Skeletal muscle satellite cell (primary cell): ENCODE measurements at regions not wholly inside any gene's neighbourhood (a gene's known extent, or its start where the extent isn't known, plus 50 kb on each side); places are given as distances from the start of the nearest gene placed in this dataset.
A peak's percentile ranks its signal among the peaks of the same experiment; 100 is the strongest.
"Not testable (repeated sequence)": the region's sequence is repeated elsewhere in the genome, so short reads cannot be mapped to it uniquely, and the experiment has no call there.

Source experiments
- H3K27me3 ChIP-seq: 2 replicates; pipeline ENCODE4 v1.7.0; 2013; ENCODE audit warnings: low read length; ENCODE audit not compliant: control insufficient read depth, insufficient read depth
- H3K36me3 ChIP-seq: 2 replicates; pipeline ENCODE4 v1.7.0; 2013; ENCODE audit warnings: mild to moderate bottlenecking, control low read depth, low read length; ENCODE audit not compliant: insufficient read depth
- H3K4me1 ChIP-seq: 2 replicates; pipeline ENCODE4 v1.7.0; 2013; ENCODE audit warnings: low read length; ENCODE audit not compliant: control insufficient read depth, insufficient read depth
- H3K4me2 ChIP-seq: 2 replicates; pipeline ENCODE4 v1.7.0; 2013; ENCODE audit warnings: mild to moderate bottlenecking, low read length
- H3K4me3 ChIP-seq: 2 replicates; pipeline ENCODE4 v1.7.0; 2013; ENCODE audit warnings: low read length
- H3K9ac ChIP-seq: 2 replicates; pipeline ENCODE4 v1.7.0; 2013; ENCODE audit warnings: mild to moderate bottlenecking, low read depth, low read length, moderate library complexity
- H3K9me3 ChIP-seq: replicated peaks from 2 replicates; pipeline ENCODE4 v1.7.0; 2013; ENCODE audit warnings: mild to moderate bottlenecking, control low read depth, low read length

DNA sequence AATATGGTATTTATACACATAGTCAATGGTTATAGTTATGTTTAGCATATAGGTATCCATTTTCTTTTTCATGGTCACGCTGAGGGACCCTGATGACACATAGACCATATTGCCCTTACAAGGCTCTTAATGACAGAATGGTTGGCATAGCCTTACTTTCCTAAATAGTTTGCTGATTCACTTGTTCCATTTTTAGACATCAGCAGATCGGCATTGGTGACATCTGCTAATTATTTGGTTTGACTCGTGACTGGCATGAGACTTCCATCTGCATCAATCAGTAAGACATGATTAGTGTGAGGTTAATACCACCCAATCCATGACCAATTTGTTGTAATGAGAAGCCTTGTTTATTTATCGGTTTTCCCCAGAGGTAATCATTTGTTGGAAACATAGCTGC is 309.7 kb downstream of the ALDH8A1 start:
- Histone ChIP-seq H3K9me3 (no peaks in the 10 kb centered on the region), H3K9ac (no peak overlapping the region), H3K4me3 (no peak overlapping the region), H3K4me2 (no peak overlapping the region), H3K4me1 (peaks cover 26% of the 10 kb centered on the region), H3K27me3 (no peaks in the 10 kb centered on the region), H3K36me3 (no peaks in the 10 kb centered on the region)

DNA sequence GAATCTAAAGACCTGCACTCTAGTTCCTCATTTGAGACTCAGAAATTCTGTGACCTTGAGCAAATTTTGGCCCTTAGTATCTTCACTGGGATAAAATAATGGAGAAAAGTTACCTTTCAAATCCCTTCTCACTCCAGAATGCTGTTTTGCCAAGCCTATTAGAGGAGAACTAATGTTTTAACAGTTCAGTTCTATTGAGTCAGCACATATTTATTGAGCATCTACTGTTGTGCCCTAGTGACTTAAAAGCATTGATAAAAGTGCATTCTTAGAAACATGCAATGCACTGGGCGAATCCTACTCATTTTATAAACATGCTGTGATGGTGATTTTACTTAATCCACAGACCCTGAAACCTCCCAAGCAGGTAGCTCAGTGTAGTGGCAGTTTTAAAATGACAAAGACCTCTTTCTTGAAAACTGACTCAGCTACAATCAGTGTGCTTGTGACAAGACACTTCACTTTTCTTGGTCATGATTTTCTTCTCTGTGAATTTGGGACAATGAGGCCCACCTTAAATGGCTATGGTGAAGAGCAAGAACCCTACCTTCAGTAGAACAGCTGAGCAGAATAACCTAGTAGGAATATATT is 312.0 kb downstream of the ALDH8A1 start:
- peaks cover 15% of the 10 kb centered on the region for H3K4me1 ChIP-seq
- H3K9ac ChIP-seq, result no peak overlapping the region
- H3K27me3 ChIP-seq, result no peaks in the 10 kb centered on the region
- no peak overlapping the region for H3K4me3 ChIP-seq
- no peaks in the 10 kb centered on the region for H3K36me3 ChIP-seq
- H3K4me2 ChIP-seq, result no peak overlapping the region
- H3K9me3 ChIP-seq, result no peaks in the 10 kb centered on the region

DNA sequence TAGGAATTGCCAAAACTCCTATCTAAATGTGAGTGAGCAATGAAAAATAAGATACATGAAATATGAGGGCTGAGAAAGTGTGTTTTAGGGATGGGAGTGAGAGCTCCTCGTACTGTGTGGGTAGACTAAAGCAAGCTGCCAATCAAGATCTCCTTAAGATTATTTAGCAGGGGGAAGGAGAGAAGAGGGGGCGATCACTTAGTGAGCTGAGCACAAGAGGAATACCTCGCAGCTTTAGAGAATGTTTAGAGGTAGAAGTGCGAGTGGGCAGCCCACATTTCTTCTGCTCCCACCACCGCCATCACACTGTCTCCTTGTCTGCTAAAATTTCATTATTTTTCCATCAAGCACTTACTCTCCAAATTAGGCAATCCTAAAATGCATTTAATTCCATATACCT is 312.6 kb downstream of the ALDH8A1 start:
- H3K4me2 ChIP-seq, result no peak overlapping the region
- no peak overlapping the region for H3K9ac ChIP-seq
- H3K27me3 ChIP-seq, result no peaks in the 10 kb centered on the region
- peaks cover 15% of the 10 kb centered on the region for H3K4me1 ChIP-seq
- no peaks in the 10 kb centered on the region for H3K9me3 ChIP-seq
- no peak overlapping the region for H3K4me3 ChIP-seq
- no peaks in the 10 kb centered on the region for H3K36me3 ChIP-seq

DNA sequence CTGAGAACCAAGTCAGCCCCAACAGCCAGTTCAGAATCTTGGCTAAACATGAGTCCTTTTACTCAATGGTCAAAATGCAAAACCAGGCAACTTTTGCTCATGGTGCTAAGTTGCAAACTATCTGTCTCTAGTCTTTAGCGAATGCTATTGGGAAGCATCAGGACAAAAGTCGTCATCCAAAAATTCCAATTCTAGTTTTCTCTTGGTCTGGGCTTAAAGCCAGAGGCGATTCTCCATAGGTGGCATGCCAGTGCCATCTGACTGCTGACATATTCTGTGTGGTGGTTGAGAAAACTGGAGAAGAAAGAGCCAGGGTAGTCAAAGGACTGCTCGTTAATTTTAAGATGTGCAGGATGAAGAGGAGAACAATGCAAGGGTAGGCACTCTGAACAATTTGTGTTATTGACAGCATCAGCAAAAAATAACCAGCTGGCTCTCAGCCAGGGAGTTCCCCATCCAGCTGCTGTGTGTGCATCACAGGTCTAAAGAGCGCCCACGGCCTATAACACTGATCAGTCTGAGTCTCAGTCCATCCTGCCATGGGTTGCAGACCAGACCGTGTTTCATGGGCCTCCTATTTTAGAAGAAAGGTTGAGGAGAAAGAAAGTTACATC is 313.6 kb downstream of the ALDH8A1 start:
- no peak overlapping the region for H3K4me2 ChIP-seq
- no peaks in the 10 kb centered on the region for H3K9me3 ChIP-seq
- no peaks in the 10 kb centered on the region for H3K27me3 ChIP-seq
- peaks cover 11% of the 10 kb centered on the region for H3K4me1 ChIP-seq
- H3K9ac ChIP-seq, result no peak overlapping the region
- H3K36me3 ChIP-seq, result no peaks in the 10 kb centered on the region
- no peak overlapping the region for H3K4me3 ChIP-seq

DNA sequence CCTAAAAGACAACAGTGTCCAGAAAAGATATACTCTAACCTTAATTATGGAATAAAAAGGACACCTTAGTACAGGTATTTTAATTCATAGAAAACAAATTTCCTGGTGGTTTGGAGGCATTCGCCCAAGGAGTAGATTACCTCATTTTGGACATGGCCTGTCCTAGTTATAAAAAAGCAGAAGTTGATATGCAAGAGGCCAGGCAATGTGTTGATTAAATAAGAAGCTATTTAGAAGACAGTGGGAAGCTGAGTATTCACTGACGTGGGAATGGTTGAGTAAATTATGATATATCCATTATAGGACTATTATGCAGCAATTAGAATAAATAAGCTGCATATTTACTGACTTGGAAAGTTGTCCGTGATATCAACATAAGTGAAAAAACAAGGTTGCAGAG is 314.9 kb downstream of the ALDH8A1 start:
- Histone ChIP-seq H3K9ac (no peak overlapping the region), H3K4me1 (peaks cover 8% of the 10 kb centered on the region), H3K27me3 (no peaks in the 10 kb centered on the region), H3K9me3 (no peaks in the 10 kb centered on the region), H3K36me3 (no peaks in the 10 kb centered on the region), H3K4me2 (no peak overlapping the region), H3K4me3 (no peak overlapping the region)

DNA sequence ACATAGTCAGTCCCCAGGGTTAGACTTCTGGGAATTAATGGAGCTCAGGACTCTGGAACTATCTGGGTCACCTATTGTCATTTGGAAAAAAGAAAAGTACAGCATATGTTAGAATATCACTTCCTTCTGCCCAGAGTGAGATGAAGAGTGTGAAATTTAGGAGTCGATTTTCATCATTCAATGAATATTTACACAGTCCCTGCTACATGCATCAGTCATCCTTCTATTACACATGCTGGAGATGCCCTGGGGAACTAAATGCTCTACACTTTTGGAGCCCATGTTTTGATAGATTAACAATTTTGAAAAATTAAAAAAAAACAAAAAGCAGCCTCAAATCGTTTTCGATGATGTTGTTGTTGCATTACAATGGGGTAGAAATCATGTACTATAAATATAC is 315.4 kb downstream of the ALDH8A1 start:
- Histone ChIP-seq H3K4me1 (peaks cover 8% of the 10 kb centered on the region), H3K9ac (no peak overlapping the region), H3K4me2 (no peak overlapping the region), H3K27me3 (no peaks in the 10 kb centered on the region), H3K9me3 (no peaks in the 10 kb centered on the region), H3K4me3 (no peak overlapping the region), H3K36me3 (no peaks in the 10 kb centered on the region)

DNA sequence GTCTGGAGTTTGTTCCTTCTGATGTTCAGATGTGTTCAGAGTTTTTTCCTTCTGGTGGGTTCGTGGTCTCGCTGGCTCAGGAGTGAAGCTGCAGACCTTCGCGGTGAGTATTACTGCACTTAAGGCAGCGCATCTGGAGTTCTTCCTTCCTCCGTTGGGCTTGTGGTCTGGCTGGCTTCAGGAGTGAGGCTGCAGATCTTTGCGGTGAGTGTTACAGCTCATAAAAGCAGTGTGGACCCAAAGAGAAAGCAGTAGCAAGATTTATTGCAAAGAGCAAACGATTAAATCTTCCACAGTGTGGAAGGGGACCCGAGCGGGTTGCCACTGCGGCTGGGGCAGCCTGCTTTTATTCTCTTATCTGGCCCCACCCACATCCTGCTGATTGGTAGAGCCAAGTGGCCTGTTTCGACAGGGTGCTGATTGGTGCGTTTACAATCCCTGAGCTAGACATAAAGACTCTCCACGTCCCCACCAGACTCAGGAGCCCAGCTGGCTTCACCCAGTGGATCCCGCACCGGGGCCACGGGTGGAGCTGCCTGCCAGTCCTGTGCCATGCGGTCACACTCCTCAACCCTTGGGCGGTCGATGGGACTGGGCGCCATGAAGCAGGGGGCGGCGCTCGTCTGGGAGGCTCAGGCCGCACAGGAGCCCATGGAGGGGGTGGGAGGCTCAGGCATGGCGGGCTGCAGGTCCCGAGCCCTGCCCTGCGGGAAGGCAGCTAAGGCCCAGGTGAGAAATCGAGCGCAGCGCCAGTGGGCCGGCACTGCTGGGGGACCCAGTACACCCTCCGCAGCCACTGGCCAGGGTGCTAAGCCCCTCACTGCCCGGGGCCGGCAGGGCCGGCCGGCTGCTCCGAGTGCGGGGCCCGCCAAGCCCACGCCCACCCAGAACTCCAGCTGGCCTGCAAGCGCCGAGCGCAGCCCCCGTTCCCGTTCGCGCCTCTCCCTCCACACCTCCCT is 315.3 kb upstream of the SGK1 start:
- H3K9ac ChIP-seq, H3K36me3 ChIP-seq, H3K9me3 ChIP-seq, H3K4me1 ChIP-seq, H3K4me3 ChIP-seq, H3K27me3 ChIP-seq, H3K4me2 ChIP-seq: not testable (repeated sequence)

DNA sequence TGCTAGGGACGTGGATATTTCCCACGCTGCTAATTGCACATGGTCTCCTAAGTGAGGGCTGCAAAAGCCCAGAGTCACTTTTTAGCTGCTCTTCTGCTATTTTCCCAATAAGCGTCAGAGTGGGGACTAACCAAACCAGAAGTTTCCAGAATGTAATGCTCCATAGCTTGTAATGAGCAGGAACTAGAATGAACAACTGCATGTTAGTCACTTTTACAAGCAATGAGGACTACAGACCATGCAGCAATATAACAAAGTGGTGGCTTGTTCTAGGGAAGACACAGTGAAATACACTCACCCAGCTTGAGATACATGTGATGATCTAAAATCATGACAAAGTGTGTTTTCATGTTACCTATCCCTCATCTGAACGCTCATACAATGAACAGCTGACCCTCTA is 314.1 kb upstream of the SGK1 start:
- Histone ChIP-seq H3K27me3 (no peaks in the 10 kb centered on the region), H3K9me3 (no peaks in the 10 kb centered on the region), H3K4me2 (no peak overlapping the region), H3K4me3 (no peak overlapping the region), H3K9ac (no peak overlapping the region), H3K36me3 (no peaks in the 10 kb centered on the region), H3K4me1 (peaks cover 8% of the 10 kb centered on the region)

DNA sequence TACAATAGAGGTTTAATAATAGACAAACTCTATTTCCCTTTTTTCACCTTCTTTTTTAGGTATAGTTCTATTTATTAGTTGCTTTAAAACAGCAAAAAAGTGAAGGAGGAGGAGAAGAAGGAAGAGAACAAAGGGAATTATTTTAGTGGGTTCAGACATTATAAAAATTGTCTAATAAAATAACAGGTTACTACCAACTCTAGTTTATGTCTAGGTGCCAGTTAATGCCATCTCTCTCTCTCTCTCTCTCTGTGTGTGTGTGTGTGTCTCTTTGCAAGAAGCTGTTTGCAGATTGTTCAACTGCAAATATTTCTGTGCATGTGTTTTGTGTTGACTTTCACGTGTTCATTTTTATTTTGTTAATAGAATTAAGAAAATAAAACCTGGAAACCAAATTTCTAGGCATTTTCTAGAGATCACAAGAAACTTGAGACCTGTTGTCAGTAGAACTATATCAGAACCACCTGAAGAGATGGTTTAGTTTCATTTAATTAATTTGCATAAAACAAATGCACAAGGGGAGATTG is 313.5 kb upstream of the SGK1 start:
- Histone ChIP-seq H3K4me3 (no peak overlapping the region), H3K4me1 (peaks cover 8% of the 10 kb centered on the region), H3K9ac (no peak overlapping the region), H3K27me3 (no peaks in the 10 kb centered on the region), H3K4me2 (no peak overlapping the region), H3K9me3 (no peaks in the 10 kb centered on the region), H3K36me3 (no peaks in the 10 kb centered on the region)

DNA sequence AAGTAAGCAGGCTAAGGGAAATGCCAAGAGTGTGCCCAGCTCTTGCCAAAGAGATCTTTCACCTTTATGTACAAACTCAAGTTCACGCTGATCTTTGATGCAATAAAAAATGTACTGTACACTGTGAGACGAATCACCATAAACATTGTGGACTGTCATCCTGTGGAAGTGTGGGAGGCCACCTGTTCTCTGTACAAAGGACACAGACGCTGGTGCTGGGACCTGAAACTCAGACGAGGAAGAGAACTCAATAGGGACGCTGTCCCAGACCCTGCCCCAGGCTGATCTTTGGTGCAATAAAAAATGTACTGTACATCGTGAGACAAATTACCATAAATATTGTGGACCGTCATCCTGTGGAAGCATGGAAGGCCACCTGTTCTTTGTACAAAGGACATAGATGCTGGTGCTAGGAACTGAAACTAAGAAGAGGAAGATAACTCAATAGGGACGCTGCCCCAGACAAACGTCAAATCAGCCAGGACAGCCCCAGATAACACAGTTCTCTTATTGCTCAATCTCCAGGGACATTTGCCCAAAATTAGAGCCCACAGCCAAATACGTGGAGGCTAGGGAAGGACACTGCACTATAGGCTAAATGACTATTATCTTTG is 312.7 kb upstream of the SGK1 start:
- no peaks in the 10 kb centered on the region for H3K9me3 ChIP-seq
- peaks cover 8% of the 10 kb centered on the region for H3K4me1 ChIP-seq
- no peak overlapping the region for H3K4me3 ChIP-seq
- H3K36me3 ChIP-seq, result no peaks in the 10 kb centered on the region
- H3K4me2 ChIP-seq, result peak overlapping the region; percentile 60
- H3K27me3 ChIP-seq, result no peaks in the 10 kb centered on the region
- no peak overlapping the region for H3K9ac ChIP-seq

DNA sequence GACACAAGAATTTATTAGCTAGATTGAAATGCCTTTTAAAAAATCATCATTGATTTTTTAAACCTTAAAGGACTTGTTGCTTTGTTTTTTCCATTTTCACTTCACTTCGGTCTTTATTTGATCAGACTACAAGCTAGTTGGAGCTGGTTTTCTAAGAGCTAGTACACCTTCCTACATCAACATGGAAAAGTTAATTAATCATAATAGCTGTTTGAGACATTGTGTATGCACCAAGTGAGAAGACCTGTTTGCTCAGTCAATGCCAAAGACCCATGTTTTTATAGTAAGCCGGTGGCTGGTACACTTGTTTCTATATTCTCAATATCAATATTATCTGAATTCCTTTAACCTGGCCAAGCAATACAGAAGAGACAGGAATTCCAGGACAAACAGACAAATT is 310.2 kb upstream of the SGK1 start:
- Histone ChIP-seq H3K27me3 (no peaks in the 10 kb centered on the region), H3K4me1 (peaks cover 8% of the 10 kb centered on the region)

More for the DNA sequence above, 310.2 kb upstream of the SGK1 start:
- Histone ChIP-seq H3K4me3 (no peak overlapping the region), H3K4me2 (no peak overlapping the region), H3K36me3 (no peaks in the 10 kb centered on the region), H3K9ac (no peak overlapping the region), H3K9me3 (no peaks in the 10 kb centered on the region)
